Activated gamma-delta T cell treated with Interleukin-2 at 50 U/mL for 16 hours (primary cell): ENCODE measurements at regions not wholly inside any gene's neighbourhood (a gene's known extent, or its start where the extent isn't known, plus 50 kb on each side); places are given as distances from the start of the nearest gene placed in this dataset.
"Not testable (repeated sequence)": the region's sequence is repeated elsewhere in the genome, so short reads cannot be mapped to it uniquely, and the experiment has no call there.

Experiments
- DNase-seq: peaks from one replicate; pipeline ENCODE4 v3.0.0-alpha.2; 2020

DNA sequence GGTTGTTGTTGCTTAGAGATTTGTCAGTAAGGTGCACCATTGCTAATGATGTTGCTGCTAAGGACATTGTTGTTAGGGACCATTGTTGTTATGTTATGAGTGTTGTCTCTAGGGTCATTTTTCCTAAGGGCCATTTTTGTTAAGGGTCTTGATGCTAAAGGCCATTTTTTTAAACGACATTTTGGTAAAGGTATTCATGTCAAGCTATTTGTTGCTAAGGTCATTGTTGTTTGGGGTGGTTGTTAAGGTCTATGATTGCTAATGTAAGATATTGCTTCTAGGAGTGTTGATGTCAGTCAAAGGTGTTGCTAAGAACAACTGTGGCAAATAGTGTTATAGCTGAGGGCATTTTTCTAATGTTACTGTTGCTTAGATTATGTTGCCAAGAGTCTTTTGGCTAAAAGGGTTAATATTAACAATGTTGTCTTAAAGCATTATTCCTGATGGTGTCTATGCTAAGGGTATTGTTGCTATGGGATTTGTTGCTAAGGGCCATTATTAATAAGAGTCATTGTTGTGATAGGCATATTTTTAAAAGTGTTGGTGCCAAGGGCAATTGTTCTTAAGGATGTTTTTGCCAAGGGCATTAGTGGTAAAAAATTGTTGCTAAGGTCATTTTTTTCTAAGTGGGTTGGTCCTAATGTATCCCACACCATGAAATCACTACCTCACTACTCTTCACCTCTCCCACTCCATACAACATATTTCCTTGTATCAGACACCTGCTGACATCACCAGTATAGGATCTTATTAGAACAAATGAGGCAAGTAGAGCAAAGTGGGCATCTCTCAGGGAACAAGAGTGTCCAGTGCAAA is 56.2 kb downstream of the SPATA31A6 start:
- not testable (repeated sequence) for DNase-seq

DNA sequence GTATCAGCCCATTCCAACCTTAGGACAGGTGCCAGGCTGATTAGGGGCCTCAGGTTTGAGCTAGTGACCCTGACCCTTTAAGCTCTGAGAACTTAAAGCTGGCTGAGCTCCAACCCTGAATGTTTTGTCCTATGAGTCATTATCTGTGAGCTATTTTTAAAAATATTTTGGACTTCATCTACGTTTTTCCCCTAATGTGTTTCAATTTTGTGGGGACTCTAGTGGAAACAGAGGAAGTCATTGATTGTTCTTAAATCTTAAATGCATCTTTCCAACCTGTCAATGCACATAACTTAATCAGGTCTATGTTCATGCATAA is 56.8 kb downstream of the SPATA31A6 start:
- DNase-seq: not testable (repeated sequence)

GRCh38 chr9:42243211-42243610 is 59.8 kb downstream of the SPATA31A6 start:
- DNase-seq: not testable (repeated sequence)

GRCh38 chr9:42243822-42244221 is 60.4 kb downstream of the SPATA31A6 start:
- DNase-seq: not testable (repeated sequence)

DNA sequence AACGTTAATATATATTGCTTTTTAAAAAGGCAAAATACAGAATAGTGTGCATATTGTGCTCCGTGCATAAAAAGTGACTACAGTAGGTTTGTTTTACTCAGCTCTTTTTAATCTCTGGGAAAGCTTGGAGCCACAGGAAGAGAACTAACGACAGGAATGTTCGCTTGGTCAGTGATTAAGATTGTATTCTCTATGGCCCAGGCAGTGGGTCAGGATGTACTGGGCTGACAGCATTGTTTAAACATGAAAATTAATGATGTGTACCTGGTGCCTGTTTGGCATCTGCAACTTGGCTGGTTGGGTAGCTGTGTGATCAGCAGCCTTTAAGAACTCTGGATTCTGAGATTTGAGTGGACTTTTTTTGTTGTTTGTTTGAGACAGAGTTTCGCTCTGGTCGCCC is 85.3 kb downstream of the SPATA31A6 start:
- not testable (repeated sequence) for DNase-seq

DNA sequence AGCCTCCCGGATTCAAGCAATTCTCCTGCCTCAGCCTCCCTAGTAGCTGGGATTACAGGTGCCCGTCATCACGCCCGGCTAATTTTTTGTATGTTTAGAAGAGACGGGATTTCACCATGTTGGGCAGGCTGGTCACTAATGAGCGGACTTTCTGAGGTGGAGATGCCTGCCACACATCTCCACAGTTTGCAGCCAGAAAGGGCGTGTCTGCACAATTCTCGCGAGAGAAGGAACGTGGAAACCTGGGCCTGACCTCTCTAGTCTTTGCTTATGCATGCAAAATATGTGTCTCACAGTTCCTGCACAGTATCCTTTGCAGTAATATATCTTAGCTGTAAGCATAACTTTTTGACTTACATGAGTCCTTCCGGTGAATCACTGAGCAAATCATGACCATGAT is 85.7 kb downstream of the SPATA31A6 start:
- not testable (repeated sequence) for DNase-seq

DNA sequence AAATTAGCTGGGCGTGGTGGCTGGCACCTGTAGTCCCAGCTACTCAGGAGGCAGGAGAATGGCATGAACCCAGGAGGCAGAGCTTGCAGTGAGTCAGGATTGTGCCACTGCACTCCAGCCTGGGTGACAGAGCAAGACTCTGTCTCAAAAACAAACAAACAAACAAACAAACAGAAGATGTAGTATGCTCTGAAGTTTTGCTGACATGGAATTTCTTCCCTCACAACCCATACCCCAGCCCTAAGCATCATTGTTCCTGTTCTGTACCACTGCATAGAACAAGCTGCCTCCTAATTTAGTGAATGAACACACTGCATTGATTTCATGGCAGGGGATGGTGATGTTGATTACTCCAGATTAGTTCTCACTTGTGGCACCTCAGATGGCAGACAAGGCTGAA is 89.7 kb downstream of the SPATA31A6 start:
- not testable (repeated sequence) for DNase-seq

DNA sequence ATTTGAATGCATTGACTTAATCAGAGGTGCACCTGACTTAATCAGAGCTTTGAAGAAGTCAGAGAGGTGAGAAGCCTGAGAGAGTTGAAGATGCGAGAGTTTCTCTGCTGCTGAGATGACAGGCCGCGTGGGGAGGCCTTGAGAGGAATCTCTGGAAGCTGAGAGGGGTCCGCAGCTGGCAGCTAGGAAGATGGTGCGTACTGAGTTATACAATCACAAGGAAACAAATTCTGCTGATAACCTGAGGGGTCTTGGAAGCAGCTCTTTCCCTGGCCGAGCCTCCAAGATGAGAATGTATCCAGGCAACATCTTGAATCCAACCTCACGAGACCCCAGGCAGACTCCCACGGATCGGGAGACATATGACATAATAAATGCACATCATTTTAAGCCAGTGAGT is 91.7 kb downstream of the SPATA31A6 start:
- no peak for DNase-seq

- not testable (repeated sequence) for DNase-seq
Measured at GRCh38 chr9:42282531-42283178, 99.2 kb downstream of the SPATA31A6 start.

GRCh38 chr9:42283179-42283543 is 99.7 kb downstream of the SPATA31A6 start:
- DNase-seq: not testable (repeated sequence)

DNA sequence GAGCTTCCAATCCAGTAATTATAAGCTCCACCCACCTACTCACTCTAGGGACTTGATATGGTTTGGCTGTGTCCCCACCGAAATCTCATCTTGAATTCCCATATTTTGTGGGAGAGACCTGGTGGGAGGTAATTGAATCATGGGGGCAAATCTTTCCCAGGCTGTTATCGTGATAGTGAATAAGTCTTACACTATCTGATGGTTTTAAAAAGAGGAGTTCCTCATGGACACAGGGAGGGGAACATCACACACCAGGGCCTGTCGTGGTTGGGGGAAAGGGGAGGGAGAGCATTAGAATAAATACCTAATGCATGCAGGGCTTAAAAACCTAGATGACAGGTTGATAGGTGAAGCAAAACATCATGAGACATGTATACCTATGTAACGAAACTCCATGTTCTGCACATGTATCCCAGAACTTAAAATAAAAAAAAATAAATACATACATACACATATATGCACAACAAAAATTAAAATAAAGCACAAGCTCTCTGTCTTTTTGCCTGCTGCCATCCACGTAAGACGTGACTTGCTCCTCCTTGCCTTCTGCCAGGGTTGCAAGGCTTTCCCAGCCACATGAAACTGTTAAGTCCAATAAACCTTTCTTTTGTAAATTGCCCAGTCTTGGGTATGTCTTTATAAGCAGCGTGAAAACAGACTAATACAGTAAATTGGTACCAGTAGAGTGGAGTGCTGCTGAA is 102.8 kb downstream of the SPATA31A6 start:
- DNase-seq: not testable (repeated sequence)

DNA sequence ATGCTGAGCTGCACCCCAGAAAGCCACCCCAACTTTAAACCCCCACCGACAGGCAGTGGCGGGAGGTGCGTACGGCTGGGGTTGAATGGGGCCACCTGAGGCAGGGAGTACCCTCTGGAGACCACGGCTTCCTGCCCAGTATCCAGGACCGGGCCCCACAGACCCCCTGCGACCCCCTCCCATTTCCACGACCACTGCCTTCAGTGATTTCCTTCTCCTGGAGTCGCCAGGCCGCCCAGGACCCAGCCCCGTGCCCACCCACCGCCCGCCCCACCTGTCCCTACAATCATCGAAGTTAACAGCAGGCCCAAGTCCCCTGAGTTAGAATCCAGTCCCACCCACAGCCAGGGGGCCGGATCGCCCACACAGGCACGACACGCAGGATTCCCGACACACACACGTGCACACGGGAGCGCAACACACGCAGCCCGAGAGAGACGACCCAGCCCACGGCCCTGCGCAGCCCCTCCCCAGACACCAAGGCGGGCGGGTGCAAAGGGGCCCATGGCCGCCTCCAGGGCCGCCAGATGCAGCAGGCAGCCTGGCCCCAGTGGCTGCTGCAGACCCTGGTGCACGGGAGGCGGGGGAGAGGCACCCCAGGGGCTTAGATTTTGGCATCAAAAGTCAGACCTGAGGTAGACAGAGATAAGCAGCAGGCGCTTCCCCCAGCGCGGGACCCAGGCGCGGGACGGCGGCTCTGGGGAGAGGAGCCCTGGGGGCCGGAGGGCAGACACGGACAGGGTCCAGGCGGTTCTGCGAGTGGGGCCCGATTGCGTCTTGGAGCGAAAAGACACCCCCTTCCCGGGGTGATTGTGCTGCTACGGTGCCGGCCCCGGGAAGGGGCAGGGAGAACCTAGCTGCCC is 104.8 kb downstream of the SPATA31A6 start:
- not testable (repeated sequence) for DNase-seq

- DNase-seq: not testable (repeated sequence)
Measured at GRCh38 chr9:42288865-42289229, 105.4 kb downstream of the SPATA31A6 start.

DNA sequence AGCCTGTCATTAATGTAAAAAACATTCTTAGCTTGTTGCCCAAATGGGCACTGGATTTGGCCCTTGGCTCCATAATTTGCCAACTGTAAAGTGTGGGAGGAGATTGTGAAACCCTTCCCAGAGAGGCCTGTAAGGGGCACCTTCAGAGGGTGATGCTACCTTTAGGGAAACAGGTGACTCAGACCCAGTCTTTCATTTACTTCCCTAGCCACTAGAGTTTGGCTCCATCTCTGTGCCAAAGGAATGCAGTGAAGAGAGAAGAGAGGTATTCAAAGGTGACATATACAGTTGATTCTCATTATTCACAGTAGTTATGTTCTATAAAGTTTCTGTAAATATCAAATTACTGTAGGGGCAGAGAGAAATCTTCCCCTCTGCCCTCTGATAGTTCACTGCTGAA is 116.7 kb downstream of the SPATA31A6 start:
- DNase-seq: not testable (repeated sequence)

- DNase-seq: not testable (repeated sequence)
Measured at GRCh38 chr9:42306625-42307024, 123.2 kb downstream of the SPATA31A6 start.

GRCh38 chr9:42307449-42307848 is 124.0 kb downstream of the SPATA31A6 start:
- DNase-seq: not testable (repeated sequence)

GRCh38 chr9:42310972-42311371 is 127.5 kb downstream of the SPATA31A6 start:
- DNase-seq: not testable (repeated sequence)

- not testable (repeated sequence) for DNase-seq
Measured at GRCh38 chr9:42316026-42316425, 132.6 kb downstream of the SPATA31A6 start.

DNA sequence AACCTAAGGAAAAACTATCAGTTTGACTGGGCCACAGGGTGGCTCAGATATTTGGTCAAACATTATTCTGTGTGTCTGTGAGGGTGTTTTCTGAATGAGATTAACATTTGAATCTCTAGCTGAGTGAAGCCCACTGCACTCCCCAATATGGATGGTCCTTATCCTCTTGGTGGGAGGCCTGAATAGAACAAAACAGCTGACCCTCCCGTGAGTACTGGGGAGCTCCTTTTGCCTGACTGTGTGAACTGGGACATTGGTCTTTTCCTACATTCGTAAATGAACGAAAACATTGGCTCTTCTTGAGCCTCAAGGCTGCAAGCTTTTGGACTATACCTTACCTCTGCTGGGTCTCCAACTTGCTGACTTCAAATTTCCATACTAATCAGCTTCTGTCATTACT is 134.2 kb downstream of the SPATA31A6 start:
- not testable (repeated sequence) for DNase-seq

DNA sequence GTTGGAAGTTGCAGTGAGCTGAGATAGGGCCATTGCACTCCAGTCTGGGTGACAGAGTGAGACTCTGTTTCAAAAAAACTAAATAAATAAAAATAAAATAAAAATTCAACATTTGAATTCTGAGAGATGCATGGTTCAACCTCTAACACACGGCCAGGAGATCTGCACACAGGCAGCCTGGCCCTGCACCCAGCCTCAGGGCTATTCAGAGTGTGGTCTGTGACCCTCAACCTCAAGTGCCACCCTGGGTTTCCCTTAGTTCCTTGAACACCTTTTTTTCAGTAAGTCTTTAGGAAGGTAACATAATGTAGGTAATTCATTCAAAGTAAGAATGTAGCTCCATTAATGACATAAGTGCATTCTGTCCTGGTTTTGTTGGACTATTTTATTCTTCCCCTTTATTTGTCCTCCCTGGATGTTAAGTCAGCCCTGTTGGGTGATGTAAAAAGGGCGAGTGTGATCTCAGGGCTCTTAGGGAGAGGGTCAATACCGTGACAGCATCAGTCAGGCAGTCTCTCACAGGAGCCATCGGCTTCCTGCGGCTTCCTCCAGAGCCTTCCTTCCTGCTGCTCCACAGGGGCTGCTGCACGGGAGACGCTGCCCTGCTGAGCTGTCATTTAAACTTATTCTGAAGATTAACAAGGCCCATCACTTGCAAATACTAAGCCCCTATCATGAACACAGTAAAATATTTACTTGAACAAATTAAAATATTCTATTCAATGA is 139.8 kb downstream of the SPATA31A6 start:
- DNase-seq: not testable (repeated sequence)

GRCh38 chr9:42325142-42325541 is 141.7 kb downstream of the SPATA31A6 start:
- DNase-seq: not testable (repeated sequence)

DNA sequence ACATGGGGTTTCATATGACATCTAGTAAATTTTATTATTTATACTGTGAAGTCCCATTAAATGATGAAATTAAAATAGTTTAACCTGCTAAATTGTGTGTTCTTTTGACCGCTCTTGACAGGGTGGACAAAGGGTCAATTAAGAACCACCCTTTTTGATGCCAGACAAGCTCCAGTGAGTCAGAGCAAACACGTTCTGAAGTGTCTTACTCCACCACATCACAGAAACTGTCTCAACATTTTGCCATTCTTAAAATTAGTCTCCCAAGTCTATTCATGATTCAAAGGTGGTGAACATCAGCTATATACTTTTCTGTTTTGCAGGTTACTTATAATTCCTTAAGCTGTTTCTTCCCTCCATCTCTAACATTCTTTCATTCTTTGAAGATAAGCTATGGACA is 142.1 kb downstream of the SPATA31A6 start:
- DNase-seq: not testable (repeated sequence)
